ENCODE measurements at regions not wholly inside any gene's neighbourhood (a gene's known extent, or its start where the extent isn't known, plus 50 kb on each side); places are given as distances from the start of the nearest gene placed in this dataset.

DNA sequence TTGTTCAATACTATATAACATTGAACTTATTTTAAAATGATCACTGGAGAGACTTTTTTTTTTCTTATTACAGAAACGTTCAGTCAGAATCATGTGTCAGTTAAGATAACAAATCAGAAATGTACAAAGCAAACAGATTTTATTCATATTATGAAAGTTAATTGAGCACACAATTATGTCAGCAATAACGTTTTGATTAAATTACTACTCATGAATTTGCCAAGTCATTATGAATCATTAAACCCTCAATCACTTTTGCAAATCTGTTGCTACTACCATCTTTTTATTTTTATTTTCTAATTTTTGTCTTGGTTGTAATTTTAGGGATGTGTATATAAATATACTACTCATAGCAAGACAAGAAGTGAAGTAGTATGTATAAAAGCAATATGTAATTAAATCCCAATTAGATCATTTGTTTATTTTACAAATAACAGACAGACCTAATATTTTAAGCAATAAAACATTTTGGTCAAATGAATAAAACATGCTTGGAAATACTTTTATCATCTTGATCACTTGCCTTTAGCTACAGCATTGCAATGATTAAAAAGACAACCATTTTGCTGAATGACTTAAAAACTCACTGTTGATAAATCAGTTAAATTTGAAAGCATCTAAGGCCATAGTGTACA lies 893.4 kb upstream of the MIR17HG start:
- no peak overlapping the region for H3K27ac ChIP-seq (ENCODE audit: low read depth in 1 of 2, low read length in 2 of 2)
- no peak for DNase-seq (ENCODE audit: low spot score)
- H3K36me3 ChIP-seq (ENCODE audit: control insufficient read depth in 4 of 4, insufficient read depth in 3 of 4, low read depth in 1 of 4, low read length in 3 of 4), result no peaks in the 10 kb centered on the region
- 59% methylated on average over 2 of the region's 2 CpGs for WGBS
- H3K4me3 ChIP-seq (ENCODE audit: low read depth in 1 of 3, low read length in 3 of 3), result no peak overlapping the region
- H3K9ac ChIP-seq (ENCODE audit: low read depth in 1 of 2, low read length in 2 of 2), result no peak overlapping the region
- H3K9me3 ChIP-seq (ENCODE audit: control insufficient read depth in 4 of 4, low read length in 3 of 4), result no peaks in the 10 kb centered on the region
- TF ChIP-seq TAF1 (conservative IDR thresholded peaks at IDR 0.05) (no peak), HNF4G (IDR thresholded peaks at IDR 0.05) (no peak), HNF4A (conservative IDR thresholded peaks at IDR 0.05) (no peak), YY1 (IDR thresholded peaks at IDR 0.05) (no peak), RXRA (IDR thresholded peaks at IDR 0.05) (no peak), NR2F2 (IDR thresholded peaks at IDR 0.05) (no peak), FOXA2 (IDR thresholded peaks at IDR 0.05) (no peak), ATF3 (IDR thresholded peaks at IDR 0.05) (no peak), JUND (IDR thresholded peaks at IDR 0.05) (no peak)
- no peaks in the 10 kb centered on the region for H3K4me1 ChIP-seq (ENCODE audit: control insufficient read depth in 4 of 4, insufficient read depth in 4 of 4, low read length in 3 of 4)
- no peaks in the 10 kb centered on the region for H3K27me3 ChIP-seq (ENCODE audit: control insufficient read depth in 4 of 4, insufficient read depth in 4 of 4, low read length in 3 of 4)

- 96% methylated on average over 1 of the region's 1 CpG for WGBS
- DNase-seq (ENCODE audit: low spot score), result no peak
- H3K9ac ChIP-seq (ENCODE audit: low read depth in 1 of 2, low read length in 2 of 2), result no peak overlapping the region
- no peaks in the 10 kb centered on the region for H3K27me3 ChIP-seq (ENCODE audit: control insufficient read depth in 4 of 4, insufficient read depth in 4 of 4, low read length in 3 of 4)
- H3K27ac ChIP-seq (ENCODE audit: low read depth in 1 of 2, low read length in 2 of 2), result no peak overlapping the region
- TF ChIP-seq EGR1 (IDR thresholded peaks at IDR 0.05; ENCODE audit: low read depth in 2 of 2), result no peak
- no peak for TF ChIP-seq FOXA2 (IDR thresholded peaks at IDR 0.05)
- TF ChIP-seq HNF4A (conservative IDR thresholded peaks at IDR 0.05), result no peak
- no peak for TF ChIP-seq TAF1 (conservative IDR thresholded peaks at IDR 0.05)
- TF ChIP-seq SP1 (IDR thresholded peaks at IDR 0.05), result no peak
- TF ChIP-seq GABPA (IDR thresholded peaks at IDR 0.05 in 1 of 2, conservative IDR thresholded peaks at IDR 0.05 in 1 of 2), result no peak
- TF ChIP-seq RAD21 (IDR thresholded peaks at IDR 0.05), result no peak
- TF ChIP-seq, protein P1, sequence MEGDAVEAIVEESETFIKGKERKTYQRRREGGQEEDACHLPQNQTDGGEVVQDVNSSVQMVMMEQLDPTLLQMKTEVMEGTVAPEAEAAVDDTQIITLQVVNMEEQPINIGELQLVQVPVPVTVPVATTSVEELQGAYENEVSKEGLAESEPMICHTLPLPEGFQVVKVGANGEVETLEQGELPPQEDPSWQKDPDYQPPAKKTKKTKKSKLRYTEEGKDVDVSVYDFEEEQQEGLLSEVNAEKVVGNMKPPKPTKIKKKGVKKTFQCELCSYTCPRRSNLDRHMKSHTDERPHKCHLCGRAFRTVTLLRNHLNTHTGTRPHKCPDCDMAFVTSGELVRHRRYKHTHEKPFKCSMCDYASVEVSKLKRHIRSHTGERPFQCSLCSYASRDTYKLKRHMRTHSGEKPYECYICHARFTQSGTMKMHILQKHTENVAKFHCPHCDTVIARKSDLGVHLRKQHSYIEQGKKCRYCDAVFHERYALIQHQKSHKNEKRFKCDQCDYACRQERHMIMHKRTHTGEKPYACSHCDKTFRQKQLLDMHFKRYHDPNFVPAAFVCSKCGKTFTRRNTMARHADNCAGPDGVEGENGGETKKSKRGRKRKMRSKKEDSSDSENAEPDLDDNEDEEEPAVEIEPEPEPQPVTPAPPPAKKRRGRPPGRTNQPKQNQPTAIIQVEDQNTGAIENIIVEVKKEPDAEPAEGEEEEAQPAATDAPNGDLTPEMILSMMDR (IDR thresholded peaks at IDR 0.05; ENCODE audit: low read depth, low read length, missing input control), result no peak
- TF ChIP-seq YY1 (IDR thresholded peaks at IDR 0.05), result no peak
- no peak for TF ChIP-seq NR2F2 (IDR thresholded peaks at IDR 0.05)
- no peak for TF ChIP-seq FOXA1 (IDR thresholded peaks at IDR 0.05)
- no peak for TF ChIP-seq REST (IDR thresholded peaks at IDR 0.05)
- no peaks in the 10 kb centered on the region for H3K4me1 ChIP-seq (ENCODE audit: control insufficient read depth in 4 of 4, insufficient read depth in 4 of 4, low read length in 3 of 4)
- no peak overlapping the region for H3K4me3 ChIP-seq (ENCODE audit: low read depth in 1 of 3, low read length in 3 of 3)
- H3K36me3 ChIP-seq (ENCODE audit: control insufficient read depth in 4 of 4, insufficient read depth in 3 of 4, low read depth in 1 of 4, low read length in 3 of 4), result no peaks in the 10 kb centered on the region
- no peaks in the 10 kb centered on the region for H3K9me3 ChIP-seq (ENCODE audit: control insufficient read depth in 4 of 4, low read length in 3 of 4)
These were observed 892.4 kb upstream of the MIR17HG start for GRCh38 chr13:90455067-90455466.

Measured in liver (tissue), 8 donors.